Chondrocyte (in vitro differentiated cells): ENCODE measurements at regions not wholly inside any gene's neighbourhood (a gene's known extent, or its start where the extent isn't known, plus 50 kb on each side); places are given as distances from the start of the nearest gene placed in this dataset.

ENCODE experiments used
- DNase-seq: peaks from one replicate; pipeline ENCODE4 v3.0.0; 2021; ENCODE audit warnings: mixed read lengths, low spot score
- H3K27ac Mint-ChIP-seq: one replicate; pipeline ENCODE4 v1.8.0; 2021; ENCODE audit warnings: mild to moderate bottlenecking, moderate library complexity, mixed read lengths; ENCODE audit not compliant: unreplicated experiment
- H3K27me3 Mint-ChIP-seq: 2 replicates; pipeline ENCODE4 v1.8.0; 2021; ENCODE audit warnings: low read depth, mixed read lengths
- H3K36me3 Mint-ChIP-seq: 2 replicates; pipeline ENCODE4 v1.8.0; 2021; ENCODE audit warnings: low read depth, mixed read lengths
- H3K4me1 Mint-ChIP-seq: 2 replicates; pipeline ENCODE4 v1.8.0; 2021; ENCODE audit warnings: low read depth, mild to moderate bottlenecking, mixed read lengths
- H3K4me3 Mint-ChIP-seq: one replicate; pipeline ENCODE4 v1.8.0; 2021; ENCODE audit warnings: mild to moderate bottlenecking, moderate library complexity, mixed read lengths; ENCODE audit not compliant: unreplicated experiment
- H3K9me3 Mint-ChIP-seq: 2 replicates; pipeline ENCODE4 v1.8.0; 2021; ENCODE audit warnings: low read depth, mixed read lengths
- CTCF ChIP-seq: fragments of 200-600 bp; sonication (generic); IDR thresholded peaks from 2 replicates; pipeline ENCODE4 v1.5.0; 2021; ENCODE audit warnings: antibody characterized with exemption, mild to moderate bottlenecking, moderate library complexity

- Mint-ChIP-seq H3K27ac (no peak overlapping the region), H3K9me3 (peaks cover 32% of the 10 kb centered on the region)
Measured at GRCh38 chr3:193754719-193755118, 161.7 kb downstream of the OPA1 start.

DNA sequence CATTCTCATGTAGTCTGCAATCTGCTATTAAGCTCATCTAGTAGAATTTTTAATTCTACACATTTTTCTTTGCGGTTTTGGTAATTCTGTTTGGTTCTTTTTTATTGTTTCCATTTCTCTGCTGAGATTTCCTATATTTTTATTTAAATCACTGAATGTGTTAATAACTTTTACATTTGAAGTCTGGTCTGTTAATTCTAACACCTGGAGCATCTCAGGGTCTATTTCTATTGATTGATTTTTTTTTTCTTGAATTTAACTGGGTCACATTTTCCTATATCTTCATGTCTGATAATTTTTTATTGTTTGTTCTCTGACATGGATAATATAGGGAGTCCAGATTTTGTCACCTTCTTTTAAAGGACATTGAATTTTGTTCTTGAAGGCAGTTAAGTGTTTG, 163.5 kb downstream of the OPA1 start:
- no peak for DNase-seq
- peaks cover 29% of the 10 kb centered on the region for H3K9me3 Mint-ChIP-seq
- H3K27me3 Mint-ChIP-seq = peaks cover 30% of the 10 kb centered on the region
- no peak overlapping the region for H3K27ac Mint-ChIP-seq
- H3K36me3 Mint-ChIP-seq = peaks cover 18% of the 10 kb centered on the region
- no peaks in the 10 kb centered on the region for H3K4me1 Mint-ChIP-seq
- TF ChIP-seq CTCF = no peak
- H3K4me3 Mint-ChIP-seq = no peak overlapping the region

More at GRCh38 chr3:193754719-193755118, 161.7 kb downstream of the OPA1 start:
- peaks cover 20% of the 10 kb centered on the region for H3K36me3 Mint-ChIP-seq
- H3K4me3 Mint-ChIP-seq = no peak overlapping the region
- H3K4me1 Mint-ChIP-seq = no peaks in the 10 kb centered on the region
- DNase-seq = no peak
- H3K27me3 Mint-ChIP-seq = peaks cover 31% of the 10 kb centered on the region
- TF ChIP-seq CTCF = no peak

- no peaks in the 10 kb centered on the region for H3K4me1 Mint-ChIP-seq
- no peak overlapping the region for H3K27ac Mint-ChIP-seq
- no peak for DNase-seq
- peaks cover 29% of the 10 kb centered on the region for H3K9me3 Mint-ChIP-seq
- no peak overlapping the region for H3K4me3 Mint-ChIP-seq
- no peak for TF ChIP-seq CTCF
- H3K36me3 Mint-ChIP-seq = peaks cover 18% of the 10 kb centered on the region
- H3K27me3 Mint-ChIP-seq = peaks cover 28% of the 10 kb centered on the region
Measured at GRCh38 chr3:193757457-193757856, 164.4 kb downstream of the OPA1 start.

- Mint-ChIP-seq H3K27ac (no peak overlapping the region), H3K27me3 (peaks cover 43% of the 10 kb centered on the region), H3K4me3 (no peak overlapping the region), H3K9me3 (peaks cover 12% of the 10 kb centered on the region), H3K36me3 (peaks cover 16% of the 10 kb centered on the region), H3K4me1 (no peaks in the 10 kb centered on the region)
- no peak for TF ChIP-seq CTCF
- no peak for DNase-seq
Measured at GRCh38 chr3:193761969-193762368, 169.0 kb downstream of the OPA1 start.

DNA sequence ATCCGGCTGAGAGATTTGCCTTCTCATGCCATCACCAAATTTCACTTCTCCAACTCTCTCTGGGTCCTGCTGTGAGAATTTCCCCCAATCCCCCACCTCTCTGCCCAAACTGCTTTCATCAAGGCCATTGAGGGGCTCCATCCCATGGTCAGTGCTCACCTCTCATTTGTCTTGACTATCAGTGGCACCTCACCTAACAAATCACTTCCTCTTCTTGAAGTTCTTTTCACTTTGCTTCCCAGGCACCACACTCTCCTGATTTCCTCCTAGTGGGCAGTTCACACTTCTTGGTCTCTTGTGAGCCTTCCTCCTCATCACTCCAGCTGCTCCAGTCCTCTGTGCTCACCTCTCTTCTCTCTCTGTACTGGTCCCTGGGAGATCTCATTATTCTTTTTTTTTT, 169.6 kb downstream of the OPA1 start:
- peaks cover 5% of the 10 kb centered on the region for H3K9me3 Mint-ChIP-seq
- no peak overlapping the region for H3K4me3 Mint-ChIP-seq
- H3K27me3 Mint-ChIP-seq = peaks cover 46% of the 10 kb centered on the region
- DNase-seq = no peak
- H3K27ac Mint-ChIP-seq = no peak overlapping the region
- TF ChIP-seq CTCF = no peak
- no peaks in the 10 kb centered on the region for H3K4me1 Mint-ChIP-seq
- H3K36me3 Mint-ChIP-seq = peaks cover 13% of the 10 kb centered on the region
